ENCODE measurements at regions not wholly inside any gene's neighbourhood (a gene's known extent, or its start where the extent isn't known, plus 50 kb on each side); places are given as distances from the start of the nearest gene placed in this dataset.
"Not testable (repeated sequence)": the region's sequence is repeated elsewhere in the genome, so short reads cannot be mapped to it uniquely, and the experiment has no call there.

GRCh38 chr5:143525176-143525575 lies 121.7 kb upstream of the NR3C1 start:
- POLR2A ChIA-PET: no interaction called here
- Histone ChIP-seq H3K4me3 (ENCODE audit: low read length) (no peak overlapping the region), H3K27ac (ENCODE audit: low read depth, low read length) (no peak overlapping the region), H3K4me1 (ENCODE audit: insufficient read depth, low read length) (no peaks in the 10 kb centered on the region), H3K36me3 (ENCODE audit: insufficient read depth, low read length) (no peaks in the 10 kb centered on the region), H3K9me3 (ENCODE audit: low read length) (no peaks in the 10 kb centered on the region), H3K27me3 (ENCODE audit: insufficient read depth, low read length, poor library complexity, severe bottlenecking) (no peaks in the 10 kb centered on the region)
- Mint-ChIP-seq H3K27me3 (peaks cover 3 to 10% of the 10 kb centered on the region in 2 donors), H3K9me3 (no peaks in the 10 kb centered on the region), H3K4me1 (no peaks in the 10 kb centered on the region), H3K27ac (no peak overlapping the region), H3K4me3 (no peak overlapping the region), H3K36me3 (peaks cover 0 to 4% (median 0%) of the 10 kb centered on the region in 3 donors)
- DNase-seq: no peak
- CTCF ChIA-PET: no interaction called here

- Mint-ChIP-seq H3K9me3 (no peaks in the 10 kb centered on the region), H3K27me3 (peaks cover 3 to 10% of the 10 kb centered on the region in 2 donors), H3K36me3 (peaks cover 0 to 4% (median 0%) of the 10 kb centered on the region in 3 donors), H3K4me1 (no peaks in the 10 kb centered on the region), H3K27ac (no peak overlapping the region), H3K4me3 (no peak overlapping the region)
- no peak overlapping the region for H3K27ac ChIP-seq (ENCODE audit: low read depth, low read length)
- no peak overlapping the region for H3K4me3 ChIP-seq (ENCODE audit: low read length)
- H3K36me3 ChIP-seq (ENCODE audit: insufficient read depth, low read length): no peaks in the 10 kb centered on the region
- H3K9me3 ChIP-seq (ENCODE audit: low read length): no peaks in the 10 kb centered on the region
- DNase-seq: no peak
- CTCF ChIA-PET: no interaction called here
- POLR2A ChIA-PET: no interaction called here
- H3K4me1 ChIP-seq (ENCODE audit: insufficient read depth, low read length): no peaks in the 10 kb centered on the region
- no peaks in the 10 kb centered on the region for H3K27me3 ChIP-seq (ENCODE audit: insufficient read depth, low read length, poor library complexity, severe bottlenecking)
Observed at GRCh38 chr5:143524338-143524945, 121.0 kb upstream of the NR3C1 start.

- Mint-ChIP-seq H3K27me3 (peaks cover 3 to 10% of the 10 kb centered on the region in 2 donors), H3K4me1 (no peaks in the 10 kb centered on the region), H3K9me3 (no peaks in the 10 kb centered on the region), H3K27ac (peak overlapping the region in 1 of 8 donors; percentile 45), H3K36me3 (peaks cover 0 to 8% (median 0%) of the 10 kb centered on the region in 3 donors), H3K4me3 (no peak overlapping the region)
- no peak overlapping the region for H3K27ac ChIP-seq (ENCODE audit: low read depth, low read length)
- no peaks in the 10 kb centered on the region for H3K27me3 ChIP-seq (ENCODE audit: insufficient read depth, low read length, poor library complexity, severe bottlenecking)
- H3K4me3 ChIP-seq (ENCODE audit: low read length): no peak overlapping the region
- CTCF ChIA-PET: no interaction called here
- DNase-seq: no peak
- no peaks in the 10 kb centered on the region for H3K4me1 ChIP-seq (ENCODE audit: insufficient read depth, low read length)
- H3K36me3 ChIP-seq (ENCODE audit: insufficient read depth, low read length): no peaks in the 10 kb centered on the region
- H3K9me3 ChIP-seq (ENCODE audit: low read length): no peaks in the 10 kb centered on the region
- POLR2A ChIA-PET: no interaction called here
Observed at GRCh38 chr5:143521846-143522400, 118.4 kb upstream of the NR3C1 start.

GRCh38 chr5:143521141-143521540 lies 117.7 kb upstream of the NR3C1 start:
- ChIA-PET POLR2A (no interaction called here), CTCF (interaction anchor here (1.3 kb wide), 1 partner anchor 15 kb away, joined by 3 read pairs; no protein-coding TSS in a partner anchor)
- no peaks in the 10 kb centered on the region for H3K4me1 ChIP-seq (ENCODE audit: insufficient read depth, low read length)
- Mint-ChIP-seq H3K27ac (no peak overlapping the region), H3K4me1 (no peaks in the 10 kb centered on the region), H3K4me3 (no peak overlapping the region), H3K36me3 (peaks cover 0 to 8% (median 0%) of the 10 kb centered on the region in 3 donors), H3K9me3 (no peaks in the 10 kb centered on the region), H3K27me3 (peaks cover 3 to 10% of the 10 kb centered on the region in 2 donors)
- H3K36me3 ChIP-seq (ENCODE audit: insufficient read depth, low read length): no peaks in the 10 kb centered on the region
- no peaks in the 10 kb centered on the region for H3K27me3 ChIP-seq (ENCODE audit: insufficient read depth, low read length, poor library complexity, severe bottlenecking)
- H3K4me3 ChIP-seq (ENCODE audit: low read length): no peak overlapping the region
- DNase-seq: no peak
- H3K9me3 ChIP-seq (ENCODE audit: low read length): no peaks in the 10 kb centered on the region
- H3K27ac ChIP-seq (ENCODE audit: low read depth, low read length): no peak overlapping the region

GRCh38 chr5:143519215-143519614 lies 115.7 kb upstream of the NR3C1 start:
- H3K27ac ChIP-seq (ENCODE audit: low read depth, low read length); H3K27me3 ChIP-seq (ENCODE audit: insufficient read depth, low read length, poor library complexity, severe bottlenecking); H3K4me1 ChIP-seq (ENCODE audit: insufficient read depth, low read length); H3K27me3 Mint-ChIP-seq; H3K9me3 ChIP-seq (ENCODE audit: low read length); POLR2A ChIA-PET; H3K4me3 Mint-ChIP-seq; H3K36me3 Mint-ChIP-seq; DNase-seq; H3K4me1 Mint-ChIP-seq; H3K4me3 ChIP-seq (ENCODE audit: low read length); H3K36me3 ChIP-seq (ENCODE audit: insufficient read depth, low read length); H3K27ac Mint-ChIP-seq; H3K9me3 Mint-ChIP-seq; CTCF ChIA-PET: not testable (repeated sequence)

GRCh38 chr5:143517824-143518223 lies 114.3 kb upstream of the NR3C1 start:
- H3K4me1 Mint-ChIP-seq; DNase-seq; H3K4me3 Mint-ChIP-seq; H3K36me3 Mint-ChIP-seq; H3K9me3 ChIP-seq (ENCODE audit: low read length); H3K27ac Mint-ChIP-seq; H3K4me1 ChIP-seq (ENCODE audit: insufficient read depth, low read length); H3K9me3 Mint-ChIP-seq; POLR2A ChIA-PET; H3K27ac ChIP-seq (ENCODE audit: low read depth, low read length); CTCF ChIA-PET; H3K36me3 ChIP-seq (ENCODE audit: insufficient read depth, low read length); H3K27me3 Mint-ChIP-seq; H3K4me3 ChIP-seq (ENCODE audit: low read length); H3K27me3 ChIP-seq (ENCODE audit: insufficient read depth, low read length, poor library complexity, severe bottlenecking): not testable (repeated sequence)

GRCh38 chr5:143516249-143516648 lies 112.8 kb upstream of the NR3C1 start:
- Mint-ChIP-seq H3K36me3 (peaks cover 0 to 4% (median 0%) of the 10 kb centered on the region in 3 donors), H3K4me3 (no peak overlapping the region), H3K27ac (peak overlapping the region in 1 of 8 donors; percentile 20), H3K4me1 (no peaks in the 10 kb centered on the region), H3K27me3 (peaks cover 0 to under 1% of the 10 kb centered on the region in 2 donors), H3K9me3 (no peaks in the 10 kb centered on the region)
- DNase-seq: no peak
- ChIA-PET CTCF (no interaction called here), POLR2A (no interaction called here)
- no peak overlapping the region for H3K27ac ChIP-seq (ENCODE audit: low read depth, low read length)
- H3K4me3 ChIP-seq (ENCODE audit: low read length): no peak overlapping the region
- H3K27me3 ChIP-seq (ENCODE audit: insufficient read depth, low read length, poor library complexity, severe bottlenecking): no peaks in the 10 kb centered on the region
- H3K4me1 ChIP-seq (ENCODE audit: insufficient read depth, low read length): no peaks in the 10 kb centered on the region
- H3K9me3 ChIP-seq (ENCODE audit: low read length): no peaks in the 10 kb centered on the region
- H3K36me3 ChIP-seq (ENCODE audit: insufficient read depth, low read length): no peaks in the 10 kb centered on the region

GRCh38 chr5:143515829-143516228 lies 112.3 kb upstream of the NR3C1 start:
- H3K9me3 Mint-ChIP-seq: no peaks in the 10 kb centered on the region

More at GRCh38 chr5:143515829-143516228, 112.3 kb upstream of the NR3C1 start:
- ChIA-PET CTCF (no interaction called here), POLR2A (no interaction called here)
- no peak overlapping the region for H3K27ac Mint-ChIP-seq
- no peak overlapping the region for H3K4me3 Mint-ChIP-seq
- Histone ChIP-seq H3K4me3 (ENCODE audit: low read length) (no peak overlapping the region), H3K27me3 (ENCODE audit: insufficient read depth, low read length, poor library complexity, severe bottlenecking) (no peaks in the 10 kb centered on the region), H3K36me3 (ENCODE audit: insufficient read depth, low read length) (no peaks in the 10 kb centered on the region), H3K27ac (ENCODE audit: low read depth, low read length) (no peak overlapping the region), H3K9me3 (ENCODE audit: low read length) (no peaks in the 10 kb centered on the region), H3K4me1 (ENCODE audit: insufficient read depth, low read length) (no peaks in the 10 kb centered on the region)
- peaks cover 0 to 4% (median 0%) of the 10 kb centered on the region in 3 donors for H3K36me3 Mint-ChIP-seq
- no peaks in the 10 kb centered on the region for H3K27me3 Mint-ChIP-seq
- no peak for DNase-seq
- no peaks in the 10 kb centered on the region for H3K4me1 Mint-ChIP-seq

All from CD8-positive, alpha-beta memory T cell (primary cell).